SIG-M5 (cell line): ENCODE measurements at regions not wholly inside any gene's neighbourhood (a gene's known extent, or its start where the extent isn't known, plus 50 kb on each side); places are given as distances from the start of the nearest gene placed in this dataset.
A peak's percentile ranks its signal among the peaks of the same experiment; 100 is the strongest.

Experiments
- DNase-seq: peaks from one replicate; lab custom pipeline; 2025; lab: John Stamatoyannopoulos, UW

DNA sequence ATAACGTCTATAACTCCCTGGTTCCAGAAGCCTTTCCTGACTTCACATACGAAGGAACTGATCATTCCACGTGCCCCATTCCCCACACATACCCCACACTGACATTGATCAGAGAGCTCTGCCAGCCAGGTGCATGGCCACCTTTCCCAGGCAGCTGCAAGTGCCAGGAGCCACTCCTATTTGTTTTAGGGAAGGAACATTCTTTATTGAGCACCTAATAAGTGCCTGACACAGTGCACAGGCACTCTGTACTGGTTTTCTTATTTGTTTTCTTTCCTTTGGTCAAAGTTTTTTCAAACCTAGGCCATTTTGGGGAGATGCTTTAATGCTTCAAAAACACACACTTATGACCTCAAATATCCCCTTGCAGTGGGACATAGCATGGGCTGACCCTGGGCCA is 50.0 kb downstream of the PITPNM2 start:
- DNase-seq = no peak

DNA sequence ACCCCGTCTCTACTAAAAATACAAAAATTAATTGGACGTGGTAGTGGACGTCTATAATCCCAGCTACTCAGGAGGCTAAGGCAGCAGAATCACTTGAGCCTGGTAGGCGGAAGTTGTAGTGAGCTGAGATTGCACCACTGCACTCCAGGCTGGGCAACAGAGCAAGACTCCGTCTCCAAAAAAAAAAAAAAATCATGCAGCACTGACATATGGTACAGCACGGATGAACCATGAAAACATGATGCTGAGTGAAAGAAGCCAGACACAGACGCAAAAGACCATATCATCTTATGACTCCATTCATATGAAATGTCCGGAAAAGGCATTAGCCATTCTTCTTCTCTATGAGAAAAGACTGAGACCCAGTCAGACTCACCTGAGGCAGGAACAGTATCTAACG is 50.4 kb downstream of the PITPNM2 start:
- DNase-seq = no peak

DNA sequence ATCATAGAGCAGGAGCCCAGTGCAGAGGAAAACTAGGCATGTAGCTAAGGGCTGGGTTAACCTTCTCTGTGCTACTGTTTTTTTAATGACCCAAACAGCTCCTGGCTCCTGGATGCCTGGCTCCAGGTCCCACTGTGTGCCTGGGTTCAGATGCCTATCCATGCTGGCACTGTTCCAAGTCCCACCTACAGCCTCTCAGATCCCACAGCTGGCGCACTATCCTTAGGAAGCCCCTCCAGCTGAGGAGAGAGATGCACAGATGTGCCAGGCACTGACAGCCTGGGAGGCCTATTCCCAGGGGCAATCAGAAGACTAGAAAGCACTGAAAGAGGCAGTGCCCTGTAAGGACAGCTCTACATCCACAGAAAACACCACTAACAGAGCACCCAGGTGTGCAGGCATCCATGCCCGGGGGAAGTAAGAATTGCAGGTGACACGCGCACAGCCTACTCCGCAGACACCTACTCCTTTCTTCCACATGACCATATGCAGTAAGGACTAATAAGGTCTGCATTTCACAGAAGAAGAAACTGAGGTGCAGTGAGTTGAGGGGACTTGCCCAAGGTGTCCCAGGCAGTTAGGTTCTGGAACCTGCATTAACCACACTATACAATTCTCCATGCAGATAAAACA is 51.2 kb downstream of the PITPNM2 start:
- DNase-seq = no peak

- no peak for DNase-seq
Observed at GRCh38 chr12:123098780-123099179, 52.1 kb downstream of the PITPNM2 start.

DNA sequence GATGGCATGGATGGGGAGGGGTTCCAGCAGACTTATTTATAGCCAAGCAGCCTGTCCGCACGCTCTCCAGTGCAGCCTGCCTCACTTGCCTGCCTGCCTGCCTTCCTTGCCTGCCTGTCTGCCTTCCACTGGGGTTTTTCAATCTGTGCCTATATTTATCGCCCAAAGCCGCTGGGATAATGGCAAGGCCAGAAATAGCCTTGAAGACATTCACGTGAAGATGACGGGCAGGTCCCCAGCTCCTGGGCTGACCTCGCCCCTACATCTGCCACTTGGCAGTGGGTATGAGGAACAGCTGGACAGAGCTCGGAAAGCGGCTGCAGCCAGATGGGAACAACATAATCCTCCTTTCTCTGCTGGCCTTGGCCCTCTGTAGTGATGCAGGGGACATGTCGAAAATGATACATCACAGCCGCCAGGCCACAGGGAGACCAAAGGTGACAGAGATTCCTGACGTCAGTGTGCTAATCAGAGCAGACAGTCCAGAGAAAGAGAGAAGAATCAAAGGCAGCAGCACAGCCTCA is 53.3 kb downstream of the PITPNM2 start:
- DNase-seq = no peak

DNA sequence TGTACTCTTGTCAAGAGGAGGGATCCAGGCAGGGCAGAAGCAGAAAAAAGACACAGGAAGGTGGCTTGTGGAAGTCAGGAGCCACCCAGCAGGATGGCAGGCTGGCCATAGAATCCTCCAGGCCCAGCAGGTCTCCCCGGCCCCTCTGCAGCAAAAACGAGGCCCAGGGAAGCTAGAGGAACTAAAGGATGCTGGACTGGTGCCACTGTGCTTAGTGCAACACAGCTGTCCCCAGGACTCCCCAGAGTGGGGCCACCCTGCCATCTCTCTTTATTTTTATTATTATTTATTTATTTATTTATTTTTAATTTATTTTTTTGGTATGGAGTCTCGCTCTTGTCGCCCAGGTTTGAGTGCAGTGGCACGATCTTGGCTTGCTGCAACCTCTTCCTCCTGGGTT is 54.1 kb downstream of the PITPNM2 start:
- DNase-seq = no peak

GRCh38 chr12:123096182-123096581 is 54.7 kb downstream of the PITPNM2 start:
- no peak for DNase-seq

DNA sequence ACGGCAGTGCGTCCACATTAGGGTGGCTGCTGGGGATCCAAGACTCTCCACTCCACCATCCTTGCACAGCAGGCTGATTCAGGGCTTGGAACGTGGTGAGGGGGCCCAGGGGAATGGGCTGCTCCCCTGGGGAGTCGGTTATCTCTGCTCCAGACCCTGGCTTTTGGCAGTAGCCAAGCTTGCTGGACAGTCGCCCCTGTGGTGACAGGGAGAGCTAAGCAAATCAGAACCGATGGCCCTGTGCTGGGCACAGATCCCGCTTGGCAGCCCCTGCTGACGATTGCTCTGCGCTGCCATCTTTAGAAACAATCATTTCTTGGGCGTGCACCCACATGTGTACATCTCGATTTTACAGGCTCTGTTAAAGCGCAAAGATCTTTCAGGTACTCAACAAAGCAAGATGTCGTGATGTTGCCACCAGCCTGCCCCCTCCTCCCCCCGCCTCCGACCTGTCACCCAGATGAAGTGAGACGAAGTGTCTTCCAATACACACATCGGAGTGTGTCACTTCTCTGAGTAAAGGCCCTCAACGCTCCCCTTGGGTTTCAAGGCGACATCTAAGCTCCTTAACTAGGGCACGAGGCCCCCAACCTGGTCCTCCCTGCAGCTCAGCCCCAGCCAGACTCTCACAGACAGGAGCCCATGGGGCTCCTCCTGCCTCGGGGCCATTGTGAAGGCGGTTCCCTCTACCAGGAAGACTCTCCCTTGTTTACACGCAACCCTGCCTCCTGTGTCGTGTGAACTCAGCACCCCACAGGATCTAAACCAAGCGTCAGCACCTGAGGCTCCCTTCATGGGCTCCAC is 55.6 kb downstream of the PITPNM2 start:
- no peak for DNase-seq

- DNase-seq = no peak
Observed at GRCh38 chr12:123094349-123095077, 56.4 kb downstream of the PITPNM2 start.

- no peak for DNase-seq
Observed at GRCh38 chr12:123092866-123093265, 58.0 kb downstream of the PITPNM2 start.

GRCh38 chr12:123091230-123092150 is 59.4 kb downstream of the PITPNM2 start:
- DNase-seq = no peak

- DNase-seq = peak; percentile 87
Observed at GRCh38 chr12:123089631-123090353, 61.1 kb downstream of the PITPNM2 start.

- peak; percentile 76 for DNase-seq
Observed at GRCh38 chr12:123089140-123089539, 61.8 kb downstream of the PITPNM2 start.

DNA sequence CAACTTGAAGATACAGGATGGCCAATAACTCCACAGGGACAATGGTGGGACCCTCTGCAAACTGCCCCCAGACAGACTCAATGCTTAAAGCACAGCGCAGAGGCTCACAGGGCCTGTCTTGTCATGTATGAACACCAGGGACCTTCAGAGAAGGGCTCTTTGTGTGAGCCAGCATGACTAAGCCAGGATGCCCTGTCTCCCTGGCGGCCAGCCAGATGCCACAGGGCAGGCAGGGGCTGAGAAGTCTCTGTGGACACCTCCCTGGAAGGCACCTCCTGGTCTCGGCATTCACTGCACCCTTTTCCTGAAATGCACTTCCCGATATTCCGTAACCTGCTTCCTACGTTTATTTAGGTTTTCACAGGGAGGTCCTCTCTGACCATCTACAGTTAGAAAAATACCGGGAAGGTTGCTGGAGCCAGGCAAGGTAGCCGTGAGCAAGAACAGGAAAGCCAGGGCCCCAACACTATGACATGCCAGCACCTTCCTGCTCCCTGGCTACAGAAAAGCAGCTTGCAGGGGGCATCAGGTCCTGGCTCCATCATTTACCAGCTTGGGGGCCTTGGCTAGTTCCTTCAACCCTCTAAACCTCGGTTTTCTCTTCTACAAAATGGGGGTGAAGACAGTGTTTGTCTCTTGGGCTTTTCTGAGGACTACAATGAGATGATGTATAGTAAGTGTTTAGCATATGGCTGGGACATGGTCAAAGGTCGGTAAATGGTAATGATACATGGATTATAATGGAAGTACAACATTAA is 65.0 kb downstream of the PITPNM2 start:
- DNase-seq = no peak

- no peak for DNase-seq
Observed at GRCh38 chr12:123085066-123085465, 65.8 kb downstream of the PITPNM2 start.

DNA sequence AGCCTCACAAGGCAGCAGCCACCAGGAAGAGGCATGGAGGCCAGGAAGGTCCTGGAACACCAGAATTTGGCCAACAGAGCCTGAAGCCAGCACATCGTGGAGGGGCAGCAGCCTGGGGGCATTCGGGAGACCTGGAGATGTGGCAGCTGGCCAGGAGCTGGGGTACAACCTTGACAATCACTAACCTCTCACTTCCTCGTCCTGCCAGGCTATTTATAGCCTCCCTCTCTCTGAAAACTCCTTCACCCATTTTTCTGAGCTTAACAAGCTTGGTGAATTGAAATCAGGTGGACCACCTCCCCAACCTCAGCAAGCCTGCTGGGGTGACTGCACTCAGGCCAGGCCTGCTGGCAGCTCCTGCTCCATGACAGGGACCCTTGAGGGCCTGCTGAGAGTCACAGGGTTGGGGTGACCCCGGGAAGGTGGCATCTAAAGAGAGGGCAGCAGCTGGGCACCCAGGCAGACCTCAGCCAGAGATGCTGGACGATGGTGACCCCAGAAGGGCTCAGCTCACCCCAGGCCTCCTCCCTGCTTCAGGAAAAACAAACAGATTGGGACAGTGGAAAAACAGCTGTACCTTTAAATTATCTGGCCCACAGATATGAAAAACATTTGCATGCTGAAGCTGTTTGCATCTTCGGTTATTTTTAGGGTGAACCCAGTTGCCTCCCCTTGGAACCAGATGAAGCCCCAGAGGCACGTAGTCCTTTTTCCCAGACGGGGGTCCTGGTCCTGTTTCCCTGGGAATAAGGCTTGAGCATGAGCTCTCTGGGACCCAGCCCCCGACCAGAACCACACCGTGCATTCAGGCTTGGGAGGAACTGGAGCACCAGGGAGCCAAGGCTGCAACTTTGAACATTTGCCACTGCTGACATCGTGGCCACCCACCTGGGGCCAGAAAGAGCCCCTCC is 67.0 kb downstream of the PITPNM2 start:
- DNase-seq = no peak

DNA sequence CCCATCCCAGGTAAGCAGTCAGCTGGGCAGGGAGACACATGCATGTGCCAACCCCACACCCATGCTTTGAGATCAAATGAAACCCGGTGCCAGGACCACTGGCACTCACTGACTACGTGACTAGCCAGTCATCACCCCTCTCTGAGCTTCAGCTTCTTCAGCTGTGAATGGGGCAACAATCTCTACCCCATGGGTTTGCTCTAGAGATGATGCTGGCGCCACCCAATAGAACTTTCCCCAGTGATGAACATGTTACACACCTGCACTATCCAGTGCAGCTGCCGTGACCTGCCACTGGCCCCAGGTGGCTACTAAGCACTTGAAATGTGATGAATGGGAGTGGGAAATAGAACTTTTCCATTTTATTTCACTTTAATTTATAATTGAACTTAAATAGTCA is 70.3 kb downstream of the PITPNM2 start:
- DNase-seq = no peak

DNA sequence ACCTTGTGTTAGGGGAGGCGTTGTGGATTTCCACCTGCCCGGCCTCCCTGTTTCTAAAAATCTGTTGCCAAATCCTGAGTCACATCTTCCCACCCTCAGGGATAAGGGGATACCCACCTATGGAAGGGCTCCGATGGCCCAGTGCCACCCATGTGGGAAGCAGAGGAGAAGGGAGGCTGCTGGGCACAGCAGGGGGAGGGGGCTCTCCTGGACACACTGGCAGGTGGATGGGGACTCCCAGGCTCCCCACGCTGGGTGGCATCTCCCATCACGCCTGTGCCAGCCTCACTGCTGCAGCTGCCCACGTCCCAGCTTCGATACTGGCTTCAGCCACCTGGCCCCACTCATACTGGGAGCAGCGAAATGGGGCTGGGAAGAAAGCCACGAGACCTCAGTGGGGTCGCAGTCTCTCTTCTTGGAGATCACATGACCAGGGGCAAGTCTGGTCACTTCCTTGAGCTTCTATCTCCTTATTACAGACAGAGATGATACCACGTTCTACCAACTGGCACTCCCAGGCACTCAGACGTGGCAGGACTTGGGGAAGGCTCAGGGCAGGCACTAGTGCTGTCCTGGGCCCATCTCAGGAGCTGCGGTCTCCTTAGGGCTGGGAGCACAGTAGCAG is 72.2 kb downstream of the PITPNM2 start:
- no peak for DNase-seq

GRCh38 chr12:123078120-123078465 is 72.8 kb downstream of the PITPNM2 start:
- DNase-seq = no peak
